ENCODE measurements at regions not wholly inside any gene's neighbourhood (a gene's known extent, or its start where the extent isn't known, plus 50 kb on each side); places are given as distances from the start of the nearest gene placed in this dataset.
"Not testable (repeated sequence)": the region's sequence is repeated elsewhere in the genome, so short reads cannot be mapped to it uniquely, and the experiment has no call there.

- H3K27me3 Mint-ChIP-seq (ENCODE audit: low read depth) = peaks cover 7% of the 10 kb centered on the region
- H3K36me3 Mint-ChIP-seq (ENCODE audit: low read depth) = no peaks in the 10 kb centered on the region
- peaks cover 9% of the 10 kb centered on the region for H3K4me1 Mint-ChIP-seq (ENCODE audit: low read depth)
- no peak for DNase-seq (ENCODE audit: low spot score)
- no peak overlapping the region for H3K4me3 Mint-ChIP-seq (ENCODE audit: low read depth)
- H3K9me3 Mint-ChIP-seq = no peaks in the 10 kb centered on the region
- no peak overlapping the region for H3K27ac Mint-ChIP-seq
- intact Hi-C loops (cut with micrococcal nuclease) = no loop called here
Observed at GRCh38 chr12:115870510-115870909, 407.0 kb downstream of the MED13L start.

- Mint-ChIP-seq H3K4me3 (ENCODE audit: low read depth) (no peak overlapping the region), H3K9me3 (no peaks in the 10 kb centered on the region), H3K27me3 (ENCODE audit: low read depth) (peaks cover 7% of the 10 kb centered on the region), H3K36me3 (ENCODE audit: low read depth) (no peaks in the 10 kb centered on the region), H3K4me1 (ENCODE audit: low read depth) (peaks cover 9% of the 10 kb centered on the region), H3K27ac (no peak overlapping the region)
- intact Hi-C loops (cut with micrococcal nuclease) = no loop called here
- no peak for DNase-seq (ENCODE audit: low spot score)
Observed at GRCh38 chr12:115870021-115870420, 407.5 kb downstream of the MED13L start.

GRCh38 chr12:115869604-115870003, 407.9 kb downstream of the MED13L start:
- Mint-ChIP-seq H3K36me3 (ENCODE audit: low read depth) (no peaks in the 10 kb centered on the region), H3K9me3 (no peaks in the 10 kb centered on the region), H3K27ac (no peak overlapping the region), H3K27me3 (ENCODE audit: low read depth) (peaks cover 5% of the 10 kb centered on the region), H3K4me3 (ENCODE audit: low read depth) (no peak overlapping the region), H3K4me1 (ENCODE audit: low read depth) (peaks cover 7% of the 10 kb centered on the region)
- intact Hi-C loops (cut with micrococcal nuclease) = no loop called here
- DNase-seq (ENCODE audit: low spot score) = no peak

GRCh38 chr12:115868624-115869023, 408.9 kb downstream of the MED13L start:
- no peak overlapping the region for H3K4me3 Mint-ChIP-seq (ENCODE audit: low read depth)
- peaks cover 2% of the 10 kb centered on the region for H3K27me3 Mint-ChIP-seq (ENCODE audit: low read depth)
- peaks cover 2% of the 10 kb centered on the region for H3K4me1 Mint-ChIP-seq (ENCODE audit: low read depth)
- no peak overlapping the region for H3K27ac Mint-ChIP-seq
- no peaks in the 10 kb centered on the region for H3K36me3 Mint-ChIP-seq (ENCODE audit: low read depth)
- no peaks in the 10 kb centered on the region for H3K9me3 Mint-ChIP-seq
- intact Hi-C loops (cut with micrococcal nuclease) = no loop called here
- DNase-seq (ENCODE audit: low spot score) = no peak

GRCh38 chr12:115867854-115868253, 409.6 kb downstream of the MED13L start:
- Mint-ChIP-seq H3K9me3 (no peaks in the 10 kb centered on the region), H3K36me3 (ENCODE audit: low read depth) (no peaks in the 10 kb centered on the region), H3K4me1 (ENCODE audit: low read depth) (no peaks in the 10 kb centered on the region), H3K27ac (no peak overlapping the region), H3K4me3 (ENCODE audit: low read depth) (no peak overlapping the region), H3K27me3 (ENCODE audit: low read depth) (no peaks in the 10 kb centered on the region)
- DNase-seq (ENCODE audit: low spot score) = no peak
- intact Hi-C loops (cut with micrococcal nuclease) = no loop called here

- Mint-ChIP-seq H3K9me3 (no peaks in the 10 kb centered on the region), H3K4me3 (ENCODE audit: low read depth) (no peak overlapping the region), H3K36me3 (ENCODE audit: low read depth) (no peaks in the 10 kb centered on the region), H3K4me1 (ENCODE audit: low read depth) (no peaks in the 10 kb centered on the region), H3K27ac (no peak overlapping the region), H3K27me3 (ENCODE audit: low read depth) (no peaks in the 10 kb centered on the region)
- intact Hi-C loops (cut with micrococcal nuclease) = no loop called here
- DNase-seq (ENCODE audit: low spot score) = no peak
Observed at GRCh38 chr12:115866909-115867525, 410.5 kb downstream of the MED13L start.

- H3K4me1 Mint-ChIP-seq (ENCODE audit: low read depth); intact Hi-C loops (cut with micrococcal nuclease); H3K4me3 Mint-ChIP-seq (ENCODE audit: low read depth); H3K9me3 Mint-ChIP-seq; H3K27ac Mint-ChIP-seq; H3K36me3 Mint-ChIP-seq (ENCODE audit: low read depth); H3K27me3 Mint-ChIP-seq (ENCODE audit: low read depth); DNase-seq (ENCODE audit: low spot score): not testable (repeated sequence)
Observed at GRCh38 chr12:115866281-115866680, 411.2 kb downstream of the MED13L start.

GRCh38 chr12:115864396-115864795, 413.1 kb downstream of the MED13L start:
- Mint-ChIP-seq H3K4me1 (ENCODE audit: low read depth) (no peaks in the 10 kb centered on the region), H3K36me3 (ENCODE audit: low read depth) (no peaks in the 10 kb centered on the region), H3K27me3 (ENCODE audit: low read depth) (peaks cover 3% of the 10 kb centered on the region), H3K27ac (no peak overlapping the region), H3K4me3 (ENCODE audit: low read depth) (no peak overlapping the region), H3K9me3 (no peaks in the 10 kb centered on the region)
- intact Hi-C loops (cut with micrococcal nuclease) = no loop called here
- DNase-seq (ENCODE audit: low spot score) = no peak

- intact Hi-C loops (cut with micrococcal nuclease) = no loop called here
Observed at GRCh38 chr12:115860619-115861018, 416.9 kb downstream of the MED13L start.

GRCh38 chr12:115859231-115859630, 418.3 kb downstream of the MED13L start:
- Mint-ChIP-seq H3K4me3 (ENCODE audit: low read depth) (no peak overlapping the region), H3K9me3 (no peaks in the 10 kb centered on the region), H3K36me3 (ENCODE audit: low read depth) (no peaks in the 10 kb centered on the region), H3K4me1 (ENCODE audit: low read depth) (no peaks in the 10 kb centered on the region), H3K27ac (no peak overlapping the region), H3K27me3 (ENCODE audit: low read depth) (peaks cover 3% of the 10 kb centered on the region)
- intact Hi-C loops (cut with micrococcal nuclease) = no loop called here
- no peak for DNase-seq (ENCODE audit: low spot score)

More at GRCh38 chr12:115860619-115861018, 416.9 kb downstream of the MED13L start:
- H3K9me3 Mint-ChIP-seq = no peaks in the 10 kb centered on the region
- peaks cover 3% of the 10 kb centered on the region for H3K27me3 Mint-ChIP-seq (ENCODE audit: low read depth)
- no peak overlapping the region for H3K27ac Mint-ChIP-seq
- no peak overlapping the region for H3K4me3 Mint-ChIP-seq (ENCODE audit: low read depth)
- no peaks in the 10 kb centered on the region for H3K4me1 Mint-ChIP-seq (ENCODE audit: low read depth)
- no peaks in the 10 kb centered on the region for H3K36me3 Mint-ChIP-seq (ENCODE audit: low read depth)
- DNase-seq (ENCODE audit: low spot score) = no peak

GRCh38 chr12:115857923-115858322, 419.6 kb downstream of the MED13L start:
- H3K9me3 Mint-ChIP-seq = no peaks in the 10 kb centered on the region

GRCh38 chr12:115857160-115857920, 420.2 kb downstream of the MED13L start:
- no peaks in the 10 kb centered on the region for H3K9me3 Mint-ChIP-seq
- peaks cover 3% of the 10 kb centered on the region for H3K27me3 Mint-ChIP-seq (ENCODE audit: low read depth)
- H3K4me3 Mint-ChIP-seq (ENCODE audit: low read depth) = no peak overlapping the region

More at GRCh38 chr12:115857923-115858322, 419.6 kb downstream of the MED13L start:
- intact Hi-C loops (cut with micrococcal nuclease) = no loop called here
- Mint-ChIP-seq H3K4me1 (ENCODE audit: low read depth) (no peaks in the 10 kb centered on the region), H3K4me3 (ENCODE audit: low read depth) (no peak overlapping the region), H3K27me3 (ENCODE audit: low read depth) (peaks cover 3% of the 10 kb centered on the region), H3K27ac (no peak overlapping the region), H3K36me3 (ENCODE audit: low read depth) (no peaks in the 10 kb centered on the region)
- no peak for DNase-seq (ENCODE audit: low spot score)

GRCh38 chr12:115852054-115852453, 425.4 kb downstream of the MED13L start:
- Mint-ChIP-seq H3K36me3 (ENCODE audit: low read depth) (no peaks in the 10 kb centered on the region), H3K27me3 (ENCODE audit: low read depth) (no peaks in the 10 kb centered on the region), H3K4me1 (ENCODE audit: low read depth) (no peaks in the 10 kb centered on the region), H3K9me3 (no peaks in the 10 kb centered on the region), H3K27ac (no peak overlapping the region), H3K4me3 (ENCODE audit: low read depth) (no peak overlapping the region)
- intact Hi-C loops (cut with micrococcal nuclease) = no loop called here
- DNase-seq (ENCODE audit: low spot score) = no peak

More at GRCh38 chr12:115857160-115857920, 420.2 kb downstream of the MED13L start:
- Mint-ChIP-seq H3K4me1 (ENCODE audit: low read depth) (no peaks in the 10 kb centered on the region), H3K36me3 (ENCODE audit: low read depth) (no peaks in the 10 kb centered on the region), H3K27ac (no peak overlapping the region)
- intact Hi-C loops (cut with micrococcal nuclease) = no loop called here
- DNase-seq (ENCODE audit: low spot score) = no peak

Data from activated T-helper 2 cell treated with anti-CD3 and anti-CD28 coated beads, Interferon-gamma antibody, Interleukin-2, Interleukin-4, amounts not matched to agents 10 μg/mL and 5 μg/mL and 100 μg/mL, durations not matched to agents 14 hours and 24 hours and 36 hours (primary cell).